NCI-H2081 treated with DMSO at 0.1 percent for 48 hours (cell line): ENCODE measurements at regions not wholly inside any gene's neighbourhood (a gene's known extent, or its start where the extent isn't known, plus 50 kb on each side); places are given as distances from the start of the nearest gene placed in this dataset.

ENCODE experiments used
- DNase-seq: peaks from one replicate; lab custom pipeline; 2025; lab: John Stamatoyannopoulos, UW

GRCh38 chr6:111987295-111987694, 66.6 kb upstream of the CCN6 start:
- no peak for DNase-seq

- DNase-seq = no peak
Measured at GRCh38 chr6:111988926-111989325, 65.0 kb upstream of the CCN6 start.

GRCh38 chr6:111989743-111990142, 64.2 kb upstream of the CCN6 start:
- DNase-seq = no peak

- no peak for DNase-seq
Measured at GRCh38 chr6:111990214-111990613, 63.7 kb upstream of the CCN6 start.

GRCh38 chr6:111992851-111993250, 61.1 kb upstream of the CCN6 start:
- DNase-seq = no peak

GRCh38 chr6:111993342-111993741, 60.6 kb upstream of the CCN6 start:
- DNase-seq = no peak

GRCh38 chr6:111994791-111995190, 59.1 kb upstream of the CCN6 start:
- DNase-seq = no peak

GRCh38 chr6:111995404-111995803, 58.5 kb upstream of the CCN6 start:
- DNase-seq = no peak

GRCh38 chr6:111996144-111996865, 57.6 kb upstream of the CCN6 start:
- DNase-seq = no peak

- peak; percentile 57 for DNase-seq
Measured at GRCh38 chr6:111997078-111997852, 56.6 kb upstream of the CCN6 start.

- DNase-seq = no peak
Measured at GRCh38 chr6:111997853-111998208, 56.1 kb upstream of the CCN6 start.

- DNase-seq = no peak
Measured at GRCh38 chr6:112002307-112002706, 51.6 kb upstream of the CCN6 start.
